Epithelial cell of prostate (primary cell): ENCODE measurements at regions not wholly inside any gene's neighbourhood (a gene's known extent, or its start where the extent isn't known, plus 50 kb on each side); places are given as distances from the start of the nearest gene placed in this dataset.
"Not testable (repeated sequence)": the region's sequence is repeated elsewhere in the genome, so short reads cannot be mapped to it uniquely, and the experiment has no call there.

Experiments used
- DNase-seq: peaks from one replicate; pipeline ENCODE4 v3.0.0-alpha.2; 2011; ENCODE audit warnings: low read depth, low spot score
- H3K27ac ChIP-seq: fragments of 450-650 bp; 2 replicates; pipeline ENCODE4 v1.5.1; 2017; ENCODE audit warnings: mild to moderate bottlenecking

- not testable (repeated sequence) for DNase-seq, H3K27ac ChIP-seq
These were observed 846.2 kb downstream of the RNF144A start for GRCh38 chr2:7763418-7763817.

DNA sequence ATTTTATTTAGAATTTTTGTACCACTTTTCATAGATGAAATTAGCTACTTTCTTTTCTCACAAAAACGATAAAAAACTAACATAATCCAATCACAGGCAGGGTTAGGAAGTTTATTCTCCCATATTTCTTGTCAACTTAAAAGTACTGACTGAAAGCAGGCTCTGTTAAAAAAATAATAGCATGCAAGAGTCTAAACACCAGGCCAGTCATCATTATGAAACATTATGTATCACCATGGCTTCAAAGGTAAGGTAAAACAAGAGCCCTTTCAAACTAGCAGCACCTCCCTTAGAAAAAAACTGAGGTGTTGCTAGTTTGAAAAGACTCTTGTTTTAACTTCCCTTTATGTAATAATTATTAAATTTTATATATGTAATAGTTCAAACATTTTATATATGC lies 848.0 kb downstream of the RNF144A start:
- no peak overlapping the region for H3K27ac ChIP-seq
- peak; percentile 44 for DNase-seq

GRCh38 chr2:7766088-7766722 lies 849.0 kb downstream of the RNF144A start:
- H3K27ac ChIP-seq, result no peak overlapping the region
- no peak for DNase-seq

GRCh38 chr2:7766978-7767565 lies 849.9 kb downstream of the RNF144A start:
- H3K27ac ChIP-seq, result no peak overlapping the region
- DNase-seq, result no peak

DNA sequence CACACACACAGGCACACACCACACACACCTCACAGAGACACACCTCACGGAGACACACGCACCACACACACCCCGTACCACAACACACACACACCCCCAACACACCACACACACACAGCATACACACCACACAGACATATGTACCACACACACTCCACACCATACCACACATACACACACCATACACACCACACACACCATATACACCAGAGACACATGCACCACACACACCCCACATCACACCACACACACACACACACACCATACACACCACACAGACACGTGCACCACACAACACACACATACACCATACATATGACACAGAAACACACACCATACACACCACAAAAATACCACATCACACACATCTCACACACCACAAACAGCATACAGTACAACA lies 850.7 kb downstream of the RNF144A start:
- no peak for DNase-seq
- no peak overlapping the region for H3K27ac ChIP-seq

DNA sequence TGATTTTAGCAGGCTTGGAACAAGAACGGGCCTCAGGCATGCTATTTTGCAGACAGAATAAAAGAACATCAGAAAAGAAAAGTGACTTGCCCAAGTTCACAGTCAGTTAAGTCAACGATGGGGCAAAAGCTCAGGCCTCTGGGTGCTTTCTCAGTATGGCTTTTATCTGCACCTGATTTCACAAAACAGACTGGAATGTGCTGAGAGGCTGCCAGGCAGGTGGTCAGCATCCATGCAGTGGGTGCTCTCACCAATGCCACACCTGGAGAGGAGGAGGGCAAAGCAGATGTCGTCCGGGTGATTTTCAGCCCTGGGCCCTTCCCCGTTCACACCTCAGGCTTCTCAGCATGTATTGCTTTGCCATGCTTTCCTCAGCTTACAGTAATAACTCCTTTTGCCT lies 854.6 kb downstream of the RNF144A start:
- H3K27ac ChIP-seq, result peak overlapping the region; percentile 86

GRCh38 chr2:7773362-7774360 lies 856.4 kb downstream of the RNF144A start:
- peak overlapping the region; percentile 86 for H3K27ac ChIP-seq

More for the DNA sequence above, 854.6 kb downstream of the RNF144A start:
- DNase-seq, result no peak

GRCh38 chr2:7774481-7774880 lies 857.3 kb downstream of the RNF144A start:
- peak overlapping the region; percentile 86 for H3K27ac ChIP-seq
- no peak for DNase-seq

More at GRCh38 chr2:7773362-7774360, 856.4 kb downstream of the RNF144A start:
- peak; percentile 93 for DNase-seq

- no peak overlapping the region for H3K27ac ChIP-seq
- DNase-seq, result no peak
These were observed 860.5 kb downstream of the RNF144A start for GRCh38 chr2:7777668-7778067.

GRCh38 chr2:7780321-7780720 lies 863.1 kb downstream of the RNF144A start:
- H3K27ac ChIP-seq, result no peak overlapping the region
- DNase-seq, result no peak

GRCh38 chr2:7785700-7786099 lies 868.5 kb downstream of the RNF144A start:
- no peak overlapping the region for H3K27ac ChIP-seq
- DNase-seq, result no peak

DNA sequence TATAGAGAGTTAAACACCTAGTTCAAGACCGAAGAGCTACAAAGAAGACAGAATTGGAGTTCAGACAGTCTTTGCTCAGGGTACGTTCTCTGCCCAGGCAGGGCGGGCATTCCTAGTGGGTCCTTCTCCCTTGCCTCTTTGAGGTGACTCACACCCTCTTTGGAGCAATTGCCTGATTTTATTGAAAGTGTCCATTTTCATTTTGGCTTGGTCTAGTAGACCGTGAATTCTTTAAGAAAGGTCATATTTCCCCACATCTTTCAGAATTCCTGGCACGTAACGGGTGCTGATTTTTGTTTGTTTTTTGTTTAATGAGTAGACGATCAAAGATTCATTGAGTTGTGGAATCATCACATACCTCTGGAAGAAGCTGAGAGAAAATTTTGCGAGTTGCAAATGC lies 871.5 kb downstream of the RNF144A start:
- no peak overlapping the region for H3K27ac ChIP-seq
- DNase-seq, result no peak

DNA sequence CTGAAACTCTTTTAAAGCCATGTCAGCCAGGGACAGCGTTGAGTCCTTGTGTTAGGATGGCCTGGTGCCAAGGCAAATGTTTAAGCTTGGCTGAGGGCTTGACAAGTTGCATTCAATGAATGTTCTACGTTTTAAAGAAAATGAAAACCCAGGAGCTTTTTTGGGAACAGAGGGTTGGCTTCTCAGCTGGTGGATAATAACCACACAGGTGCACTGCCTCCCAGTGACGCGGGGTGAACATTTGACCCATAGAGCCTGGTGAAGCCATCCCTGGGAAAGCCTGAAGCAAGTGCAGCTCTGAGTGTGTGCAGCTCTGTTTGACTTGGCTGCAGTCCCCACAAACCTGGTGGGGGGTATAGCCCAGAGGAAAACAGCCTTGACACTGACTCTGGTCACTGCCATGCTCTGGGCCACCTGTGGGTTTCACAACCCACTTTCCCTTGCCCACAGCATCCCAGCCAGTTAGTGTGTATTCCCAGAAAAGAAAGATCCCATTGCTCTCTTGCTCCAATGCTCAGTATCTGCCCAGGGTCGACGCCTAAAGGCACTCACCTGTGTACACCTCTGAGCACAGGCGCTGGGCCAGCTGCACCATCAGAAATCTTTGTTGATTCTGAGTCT lies 874.9 kb downstream of the RNF144A start:
- no peak for DNase-seq
- H3K27ac ChIP-seq, result no peak overlapping the region

- no peak for DNase-seq
These were observed 878.8 kb downstream of the RNF144A start for GRCh38 chr2:7795778-7796563.

DNA sequence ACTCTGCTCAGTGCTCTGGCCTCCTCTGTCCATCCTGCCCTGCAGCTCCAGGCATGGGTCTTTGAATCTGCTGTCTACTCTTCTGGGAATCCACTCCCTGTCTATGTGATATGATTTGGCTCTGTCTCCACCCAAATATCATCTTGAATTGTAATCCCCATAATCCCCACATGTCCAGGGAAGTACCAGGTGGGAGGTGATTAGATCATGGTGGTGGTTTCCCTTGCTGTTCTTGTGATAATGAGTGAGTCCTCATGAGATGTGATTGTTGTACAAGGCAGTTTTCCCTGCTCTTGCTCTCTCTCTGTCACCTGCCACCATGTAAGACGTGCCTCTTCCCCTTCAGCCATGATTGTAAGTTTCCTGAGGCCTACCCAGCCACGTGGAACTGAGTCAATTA lies 881.8 kb upstream of the ID2 start:
- DNase-seq, result no peak
- no peak overlapping the region for H3K27ac ChIP-seq

More at GRCh38 chr2:7795778-7796563, 878.8 kb downstream of the RNF144A start:
- H3K27ac ChIP-seq, result peak overlapping the region; percentile 52

GRCh38 chr2:7801212-7801611 lies 880.6 kb upstream of the ID2 start:
- H3K27ac ChIP-seq, result no peak overlapping the region
- DNase-seq, result no peak

DNA sequence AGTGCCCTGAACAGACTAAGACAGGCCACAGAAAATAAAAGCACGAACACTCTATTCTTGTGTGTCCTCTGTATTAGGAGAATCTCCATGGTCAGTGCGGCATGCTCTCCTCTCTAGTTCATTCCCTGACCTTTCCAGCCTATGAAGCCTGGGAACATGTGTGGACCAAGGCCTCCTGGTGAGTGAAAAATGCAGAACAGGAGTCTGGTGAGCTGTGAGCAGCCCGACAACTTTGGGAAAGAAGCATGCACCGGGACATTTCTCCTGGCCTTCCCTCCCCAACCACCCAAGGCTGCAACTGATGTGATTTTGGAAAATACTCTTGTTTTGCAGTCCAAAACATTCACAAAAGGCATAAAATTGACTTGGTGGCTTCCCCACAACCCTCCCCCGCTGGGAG lies 878.3 kb upstream of the ID2 start:
- H3K27ac ChIP-seq, result no peak overlapping the region
- DNase-seq, result no peak

- H3K27ac ChIP-seq, result no peak overlapping the region
These were observed 872.2 kb upstream of the ID2 start for GRCh38 chr2:7809640-7810039.

GRCh38 chr2:7811073-7811472 lies 870.8 kb upstream of the ID2 start:
- DNase-seq, result no peak
- no peak overlapping the region for H3K27ac ChIP-seq

More at GRCh38 chr2:7809640-7810039, 872.2 kb upstream of the ID2 start:
- DNase-seq, result no peak
